Dermis blood vessel endothelial cell (primary cell): ENCODE measurements at regions not wholly inside any gene's neighbourhood (a gene's known extent, or its start where the extent isn't known, plus 50 kb on each side); places are given as distances from the start of the nearest gene placed in this dataset.
"Not testable (repeated sequence)": the region's sequence is repeated elsewhere in the genome, so short reads cannot be mapped to it uniquely, and the experiment has no call there.

ENCODE experiments used
- DNase-seq: peaks from one replicate; pipeline ENCODE4 v3.0.0; 2010

DNA sequence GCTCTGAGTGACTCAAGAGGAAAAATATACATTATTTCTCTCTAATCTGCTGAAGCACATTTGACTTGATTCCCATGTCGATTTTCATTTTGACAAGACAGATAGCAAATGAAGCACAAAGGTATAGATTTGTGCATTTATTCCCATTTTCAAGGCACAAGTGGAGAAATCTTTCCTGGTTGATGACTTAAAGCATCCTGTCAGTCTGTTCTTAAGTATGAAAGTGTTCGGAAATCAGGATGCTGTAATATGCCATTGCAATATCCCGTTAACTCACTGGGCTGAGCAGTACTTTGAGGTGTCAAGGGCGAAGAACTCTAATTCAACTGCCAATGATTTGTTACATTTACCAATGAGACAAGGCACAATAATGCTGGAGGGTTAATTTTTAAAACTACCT, 185.2 kb upstream of the LRP1B start:
- no peak for DNase-seq

- no peak for DNase-seq
These were observed 184.5 kb upstream of the LRP1B start for GRCh38 chr2:142315346-142315745.

DNA sequence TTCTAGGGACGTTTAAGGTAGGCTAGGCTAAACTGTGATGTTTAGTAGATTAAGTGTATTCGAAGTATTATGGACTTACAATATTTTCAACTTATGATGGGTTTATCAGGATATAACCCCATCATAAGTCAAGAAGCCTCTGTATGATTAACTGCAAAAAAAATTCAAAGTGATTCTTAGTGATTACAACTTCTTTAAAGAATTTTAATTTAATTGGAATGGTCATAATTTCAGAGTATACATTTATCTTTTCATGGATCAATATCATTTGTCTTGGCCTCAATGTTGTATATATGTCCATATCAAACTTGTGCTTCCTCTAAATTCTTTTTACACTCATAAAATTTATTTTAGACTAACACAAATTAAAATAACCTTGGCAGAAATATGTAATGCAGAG, 183.3 kb upstream of the LRP1B start:
- DNase-seq, result no peak

GRCh38 chr2:142310530-142310929, 179.7 kb upstream of the LRP1B start:
- no peak for DNase-seq

DNA sequence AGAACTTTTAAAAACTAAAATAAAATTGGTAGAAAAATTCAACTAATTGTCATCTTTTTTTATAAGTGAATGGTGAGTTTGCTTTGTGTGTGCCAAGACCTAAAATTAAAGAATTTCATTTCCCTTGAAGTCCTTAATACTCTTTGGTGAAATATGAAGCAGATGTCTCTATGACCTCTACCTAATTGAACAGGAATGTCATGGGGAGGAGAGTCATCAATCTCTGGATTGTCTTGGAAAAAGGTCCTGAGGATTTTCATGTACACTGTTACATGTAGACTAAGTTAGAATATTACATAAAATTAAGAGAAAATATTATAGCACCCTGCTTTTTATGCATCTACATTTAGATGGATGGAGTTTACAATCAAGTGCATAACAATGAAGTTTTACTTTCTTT, 177.9 kb upstream of the LRP1B start:
- no peak for DNase-seq

- DNase-seq, result no peak
These were observed 176.8 kb upstream of the LRP1B start for GRCh38 chr2:142307616-142308115.

DNA sequence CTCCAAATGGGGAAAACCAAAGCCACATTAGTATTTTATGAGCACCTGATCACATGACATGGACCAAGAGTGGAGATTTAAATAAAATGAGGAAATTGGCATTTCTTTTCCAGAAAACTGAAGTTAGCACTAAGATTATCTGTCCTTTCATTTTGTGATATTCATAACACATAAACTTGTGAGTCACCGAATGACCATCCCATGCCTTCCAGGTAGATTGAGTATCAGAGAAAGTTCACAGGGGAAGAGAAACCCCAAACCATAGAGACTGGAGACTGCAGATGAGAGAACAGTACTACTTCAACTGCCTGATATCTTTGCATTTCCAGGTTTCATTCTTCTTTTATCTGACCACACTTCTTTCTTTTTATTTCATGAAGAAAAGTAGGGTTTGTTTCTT, 176.3 kb upstream of the LRP1B start:
- DNase-seq, result no peak

GRCh38 chr2:142306131-142306530, 175.3 kb upstream of the LRP1B start:
- no peak for DNase-seq

GRCh38 chr2:142300517-142300916, 169.7 kb upstream of the LRP1B start:
- DNase-seq, result no peak

- DNase-seq, result no peak
These were observed 168.2 kb upstream of the LRP1B start for GRCh38 chr2:142299021-142299420.

- DNase-seq, result no peak
These were observed 163.4 kb upstream of the LRP1B start for GRCh38 chr2:142294225-142294624.

GRCh38 chr2:142291969-142292368, 161.2 kb upstream of the LRP1B start:
- no peak for DNase-seq

DNA sequence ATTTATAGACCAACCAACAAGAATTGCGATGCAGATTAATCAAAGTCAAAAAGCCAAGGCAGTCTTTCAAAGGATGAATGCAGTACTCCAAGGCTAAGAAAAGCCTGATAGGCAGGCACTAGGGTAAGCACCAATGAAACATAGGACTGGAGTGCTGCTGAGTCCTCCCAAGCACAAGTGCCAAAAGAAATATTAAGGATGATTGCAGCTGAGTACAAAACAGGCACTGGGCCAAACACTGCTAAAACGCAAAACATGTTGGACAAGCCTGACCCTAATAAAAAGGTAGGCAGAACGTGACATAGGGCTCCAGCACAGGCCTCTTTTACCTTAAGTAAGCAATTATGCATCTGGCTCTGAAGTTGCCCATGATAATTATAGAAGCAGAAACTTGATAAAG, 160.1 kb upstream of the LRP1B start:
- DNase-seq, result no peak

- no peak for DNase-seq
These were observed 155.8 kb upstream of the LRP1B start for GRCh38 chr2:142286618-142287017.

GRCh38 chr2:142285480-142285879, 154.7 kb upstream of the LRP1B start:
- no peak for DNase-seq

- not testable (repeated sequence) for DNase-seq
These were observed 153.5 kb upstream of the LRP1B start for GRCh38 chr2:142284336-142284735.

- DNase-seq, result no peak
These were observed 150.0 kb upstream of the LRP1B start for GRCh38 chr2:142280831-142281230.

GRCh38 chr2:142270990-142271389, 140.2 kb upstream of the LRP1B start:
- DNase-seq, result no peak

DNA sequence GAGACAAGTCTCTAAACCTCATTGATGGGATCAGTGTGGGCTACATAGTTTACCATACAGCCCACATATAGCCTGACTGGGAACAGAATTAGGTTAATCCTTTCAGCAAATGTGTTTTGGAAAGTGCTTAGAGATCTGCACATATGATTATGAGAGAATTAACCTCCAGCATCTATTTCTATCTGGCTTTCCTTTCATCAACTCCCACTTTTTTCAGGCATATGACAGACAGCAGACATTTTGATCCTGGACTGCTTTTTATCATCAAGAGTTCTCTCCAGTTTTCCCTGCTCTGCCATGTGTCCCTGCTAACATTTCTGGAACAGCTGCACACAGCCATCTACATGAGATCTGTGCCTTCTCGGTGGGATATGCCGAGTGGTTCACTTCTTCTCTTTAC, 139.5 kb upstream of the LRP1B start:
- DNase-seq, result no peak

DNA sequence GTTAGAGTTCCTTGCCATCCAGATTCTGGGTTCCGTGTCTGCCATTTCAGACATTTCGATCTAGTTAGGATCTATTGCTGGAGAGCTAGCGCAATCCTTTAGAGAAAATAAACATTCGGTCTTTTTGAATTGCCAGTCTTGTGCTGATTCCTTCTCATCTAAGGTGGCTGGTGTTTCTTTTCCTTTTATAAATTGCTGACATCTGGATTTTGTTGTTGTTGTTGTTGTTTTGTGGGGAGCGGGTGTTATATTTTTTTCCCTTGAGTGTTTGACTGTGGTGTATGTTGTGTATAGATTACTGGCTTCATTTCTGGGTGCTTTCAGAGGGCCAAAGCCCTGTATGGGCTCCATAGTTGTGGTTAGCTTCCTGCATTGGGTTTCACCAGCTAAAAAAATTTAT, 128.5 kb upstream of the LRP1B start:
- no peak for DNase-seq

DNA sequence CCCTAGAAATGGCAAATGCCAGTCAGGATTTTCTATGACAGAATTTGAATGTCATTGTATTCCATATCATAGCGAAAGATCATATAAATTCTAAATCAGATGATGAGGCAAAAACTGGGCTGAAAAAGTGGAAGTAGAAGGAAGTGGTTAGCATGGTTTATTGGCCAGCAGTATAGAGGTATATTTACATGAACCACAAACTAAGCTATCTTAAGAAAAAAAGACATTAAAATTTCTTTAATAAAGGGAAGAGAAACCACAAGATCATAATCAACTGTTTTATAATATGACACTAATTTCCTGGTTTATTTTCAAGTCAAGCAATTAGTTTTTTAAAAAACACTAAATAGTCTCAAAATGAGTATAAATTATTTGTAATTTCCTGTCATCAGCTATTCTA, 123.2 kb upstream of the LRP1B start:
- DNase-seq, result no peak

GRCh38 chr2:142241016-142241415, 110.2 kb upstream of the LRP1B start:
- no peak for DNase-seq

GRCh38 chr2:142236181-142236580, 105.4 kb upstream of the LRP1B start:
- no peak for DNase-seq

DNA sequence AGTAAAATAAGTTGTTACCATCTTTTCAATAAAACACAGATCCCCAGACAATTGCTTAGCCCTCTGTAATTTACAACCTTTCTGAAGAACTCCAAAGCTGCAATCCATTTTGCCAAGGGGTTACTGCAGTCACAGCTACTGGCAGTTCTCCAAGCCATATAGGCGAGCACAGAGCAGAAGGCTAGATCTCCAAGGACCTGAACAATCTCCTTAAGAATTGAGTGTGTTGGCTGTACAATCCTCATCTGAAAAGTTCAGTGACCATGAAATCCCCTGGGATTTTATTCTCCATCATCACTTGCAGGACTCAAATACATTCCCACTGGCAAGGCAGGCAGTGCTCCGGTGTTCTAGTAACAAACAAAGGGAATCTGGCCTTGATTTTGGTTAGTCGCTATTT, 103.9 kb upstream of the LRP1B start:
- no peak for DNase-seq

- DNase-seq, result no peak
These were observed 92.5 kb upstream of the LRP1B start for GRCh38 chr2:142223309-142223708.

DNA sequence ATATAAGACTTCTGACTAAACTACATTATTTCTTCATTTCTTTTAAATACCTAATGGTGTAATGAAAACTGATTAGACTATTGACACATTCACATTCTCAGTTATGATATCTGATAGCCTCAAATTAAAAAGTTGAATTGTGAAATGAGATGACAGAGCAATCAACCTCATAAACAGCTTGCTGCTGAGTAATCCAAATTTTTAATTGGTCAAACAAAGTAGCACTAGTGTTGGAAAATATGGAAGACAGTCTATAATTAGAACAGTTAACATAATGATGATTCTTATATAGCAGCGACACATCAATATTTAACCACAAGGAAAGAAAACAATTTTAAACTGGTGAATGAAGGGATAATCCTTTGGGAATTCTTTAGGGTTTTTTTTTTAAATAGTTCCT, 91.9 kb upstream of the LRP1B start:
- DNase-seq, result no peak
